ENCODE measurements at regions not wholly inside any gene's neighbourhood (a gene's known extent, or its start where the extent isn't known, plus 50 kb on each side); places are given as distances from the start of the nearest gene placed in this dataset.

DNA sequence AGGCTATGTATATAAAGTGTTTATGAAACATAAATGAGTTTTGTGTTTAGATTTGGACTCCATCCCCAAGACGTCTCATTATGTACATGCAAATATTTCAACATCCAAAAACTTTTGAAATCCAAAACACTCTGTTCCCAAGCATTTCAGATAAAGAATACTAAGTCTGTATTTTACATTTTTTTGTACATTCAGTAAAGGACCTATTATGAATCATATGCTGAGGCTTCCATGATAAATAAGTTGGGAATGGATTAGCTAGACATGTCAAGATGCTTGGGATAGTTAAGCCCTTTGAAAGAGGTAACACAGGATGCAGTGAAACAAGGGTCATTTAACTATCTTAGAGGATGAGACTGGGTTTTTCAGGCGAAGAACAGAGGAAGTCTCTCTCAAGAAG, 262.9 kb downstream of the SNX13 start:
- DNase-seq (ENCODE audit: low read depth) = no peak
- Histone ChIP-seq H3K4me3 (ENCODE audit: low read depth, low read length) (no peak overlapping the region), H3K36me3 (ENCODE audit: control insufficient read depth, insufficient read depth, low read length) (no peaks in the 10 kb centered on the region), H3K27me3 (ENCODE audit: control insufficient read depth, insufficient read depth, low read length) (no peaks in the 10 kb centered on the region)
- CTCF ChIA-PET = no interaction called here
- POLR2A ChIA-PET = no interaction called here
- TF ChIP-seq, protein P1, sequence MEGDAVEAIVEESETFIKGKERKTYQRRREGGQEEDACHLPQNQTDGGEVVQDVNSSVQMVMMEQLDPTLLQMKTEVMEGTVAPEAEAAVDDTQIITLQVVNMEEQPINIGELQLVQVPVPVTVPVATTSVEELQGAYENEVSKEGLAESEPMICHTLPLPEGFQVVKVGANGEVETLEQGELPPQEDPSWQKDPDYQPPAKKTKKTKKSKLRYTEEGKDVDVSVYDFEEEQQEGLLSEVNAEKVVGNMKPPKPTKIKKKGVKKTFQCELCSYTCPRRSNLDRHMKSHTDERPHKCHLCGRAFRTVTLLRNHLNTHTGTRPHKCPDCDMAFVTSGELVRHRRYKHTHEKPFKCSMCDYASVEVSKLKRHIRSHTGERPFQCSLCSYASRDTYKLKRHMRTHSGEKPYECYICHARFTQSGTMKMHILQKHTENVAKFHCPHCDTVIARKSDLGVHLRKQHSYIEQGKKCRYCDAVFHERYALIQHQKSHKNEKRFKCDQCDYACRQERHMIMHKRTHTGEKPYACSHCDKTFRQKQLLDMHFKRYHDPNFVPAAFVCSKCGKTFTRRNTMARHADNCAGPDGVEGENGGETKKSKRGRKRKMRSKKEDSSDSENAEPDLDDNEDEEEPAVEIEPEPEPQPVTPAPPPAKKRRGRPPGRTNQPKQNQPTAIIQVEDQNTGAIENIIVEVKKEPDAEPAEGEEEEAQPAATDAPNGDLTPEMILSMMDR (IDR thresholded peaks at IDR 0.05; ENCODE audit: insufficient read depth, low read depth, low read length) = no peak

DNA sequence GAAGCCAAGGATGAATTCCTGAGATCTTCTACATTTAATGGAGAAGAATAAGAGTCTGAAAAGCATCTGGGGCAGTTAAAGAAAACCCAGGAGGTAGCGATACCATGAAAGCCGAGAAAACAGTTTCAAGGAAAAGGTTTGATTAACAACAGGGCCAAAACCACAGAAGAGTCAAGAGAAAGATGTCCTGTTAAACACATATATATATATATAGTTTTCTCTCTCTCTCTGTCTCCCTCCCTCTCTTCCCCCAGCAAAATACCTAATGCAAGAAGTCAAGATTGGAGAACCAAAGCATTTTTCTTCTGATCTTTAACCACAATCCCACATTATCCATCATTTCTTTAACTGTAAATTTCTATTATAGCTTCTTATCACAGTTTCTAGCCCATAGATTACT, 261.4 kb downstream of the SNX13 start:
- CTCF ChIA-PET = interaction anchor here (0.6 to 3.2 kb wide), 6 partner anchors 16 to 1394 kb away, joined by 3 to 8 read pairs (median 3); no protein-coding TSS in a partner anchor

DNA sequence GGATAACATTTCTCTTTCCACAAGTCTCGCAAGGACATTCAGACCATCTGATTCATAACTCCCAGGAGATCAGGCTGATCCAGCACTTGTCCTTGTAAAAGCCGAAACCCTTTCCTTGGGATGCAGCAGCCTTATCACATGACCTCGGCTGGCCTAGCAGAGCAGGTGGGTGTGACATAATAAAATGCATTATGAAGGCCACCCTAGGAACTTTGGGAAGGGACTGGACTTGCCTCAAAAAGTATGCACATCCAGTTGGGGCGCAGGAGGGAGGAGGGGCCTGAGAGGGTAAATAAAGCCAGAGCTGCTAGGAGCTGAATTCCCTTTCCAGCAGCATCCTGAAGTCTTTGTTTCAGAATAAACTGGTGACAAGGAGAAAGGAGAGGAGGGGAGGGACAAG, 260.8 kb downstream of the SNX13 start:
- TF ChIP-seq, protein P1 (IDR thresholded peaks at IDR 0.05; ENCODE audit: insufficient read depth, low read depth, low read length) = no peak
- POLR2A ChIA-PET = interaction anchor here (0.5 kb wide), 1 partner anchor 1324 kb away, joined by 3 read pairs; no protein-coding TSS in a partner anchor
- Histone ChIP-seq H3K27me3 (ENCODE audit: control insufficient read depth, insufficient read depth, low read length) (no peaks in the 10 kb centered on the region), H3K36me3 (ENCODE audit: control insufficient read depth, insufficient read depth, low read length) (no peaks in the 10 kb centered on the region), H3K4me3 (ENCODE audit: low read depth, low read length) (no peak overlapping the region)
- DNase-seq (ENCODE audit: low read depth) = no peak
- CTCF ChIA-PET = interaction anchor here (0.6 to 3.2 kb wide), 7 partner anchors 14 to 1393 kb away, joined by 3 to 8 read pairs (median 3); no protein-coding TSS in a partner anchor

More for the DNA sequence above, 261.4 kb downstream of the SNX13 start:
- DNase-seq (ENCODE audit: low read depth) = no peak
- Histone ChIP-seq H3K36me3 (ENCODE audit: control insufficient read depth, insufficient read depth, low read length) (no peaks in the 10 kb centered on the region), H3K27me3 (ENCODE audit: control insufficient read depth, insufficient read depth, low read length) (no peaks in the 10 kb centered on the region), H3K4me3 (ENCODE audit: low read depth, low read length) (no peak overlapping the region)
- POLR2A ChIA-PET = interaction anchor here (0.5 kb wide), 1 partner anchor 1325 kb away, joined by 3 read pairs; no protein-coding TSS in a partner anchor
- TF ChIP-seq, protein P1 (IDR thresholded peaks at IDR 0.05; ENCODE audit: insufficient read depth, low read depth, low read length) = no peak

DNA sequence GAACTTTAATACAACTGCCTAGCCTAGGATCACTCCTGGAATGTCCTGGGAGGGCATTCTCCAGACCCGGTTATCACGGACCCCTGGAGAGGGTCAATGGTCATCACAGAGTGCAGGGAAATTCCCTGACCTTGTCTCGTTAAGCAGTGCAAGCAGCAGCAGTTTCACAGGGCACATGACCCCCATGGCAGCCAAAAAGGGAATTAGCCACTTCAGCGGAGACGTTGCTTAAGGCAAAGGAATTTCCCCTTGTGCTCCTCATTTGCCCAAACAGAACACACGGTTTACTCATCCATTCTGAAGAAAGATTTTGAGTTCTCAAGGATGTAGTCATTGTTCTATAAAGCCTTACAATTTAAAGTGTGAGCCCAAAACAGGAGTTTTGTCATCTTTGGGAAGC, 260.3 kb downstream of the SNX13 start:
- Histone ChIP-seq H3K36me3 (ENCODE audit: control insufficient read depth, insufficient read depth, low read length) (no peaks in the 10 kb centered on the region), H3K27me3 (ENCODE audit: control insufficient read depth, insufficient read depth, low read length) (no peaks in the 10 kb centered on the region), H3K4me3 (ENCODE audit: low read depth, low read length) (no peak overlapping the region)
- DNase-seq (ENCODE audit: low read depth) = peak; percentile 80
- POLR2A ChIA-PET = interaction anchor here (1.3 kb wide), 1 partner anchor 18 kb away, joined by 6 read pairs; no protein-coding TSS in a partner anchor
- CTCF ChIA-PET = interaction anchor here (0.7 to 4.5 kb wide), 10 partner anchors 13 to 754 kb away, joined by 3 to 39 read pairs (median 3); no protein-coding TSS in a partner anchor
- TF ChIP-seq, protein P1 (IDR thresholded peaks at IDR 0.05; ENCODE audit: insufficient read depth, low read depth, low read length) = no peak

DNA sequence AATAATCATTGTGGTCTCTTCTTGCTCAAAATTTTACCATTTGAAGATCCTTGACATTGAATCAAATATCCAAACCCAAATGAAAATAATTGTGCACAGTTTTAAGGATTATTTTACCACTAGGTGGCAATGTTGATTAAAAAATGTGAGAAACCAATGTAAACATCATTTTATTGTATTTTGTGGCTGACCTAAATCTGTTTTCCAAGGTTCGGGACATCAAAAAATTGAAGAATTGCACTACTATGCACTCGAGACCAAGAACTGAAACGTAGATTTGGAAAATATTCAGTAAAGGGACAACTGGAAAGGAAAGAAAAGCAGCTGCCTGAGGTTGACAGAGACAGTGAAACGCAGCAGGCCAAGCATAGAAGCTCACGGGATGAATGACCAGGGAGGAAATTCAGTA, 259.3 kb downstream of the SNX13 start:
- ChIA-PET POLR2A (interaction anchor here (1.3 kb wide), 1 partner anchor 19 kb away, joined by 6 read pairs; no protein-coding TSS in a partner anchor), CTCF (interaction anchor here (0.6 to 4.5 kb wide), 18 partner anchors 9 to 842 kb away, joined by 3 to 39 read pairs (median 4); no protein-coding TSS in a partner anchor)
- Histone ChIP-seq H3K4me3 (ENCODE audit: low read depth, low read length) (no peak overlapping the region), H3K36me3 (ENCODE audit: control insufficient read depth, insufficient read depth, low read length) (no peaks in the 10 kb centered on the region), H3K27me3 (ENCODE audit: control insufficient read depth, insufficient read depth, low read length) (no peaks in the 10 kb centered on the region)
- DNase-seq (ENCODE audit: low read depth) = no peak
- TF ChIP-seq, protein P1 (IDR thresholded peaks at IDR 0.05; ENCODE audit: insufficient read depth, low read depth, low read length) = 0 out of 2 replicates have a peak, but pooled peaks have one; percentile 20

All from BJ (cell line).